NCI-H748 treated with DMSO at 0.1 percent for 48 hours (cell line): ENCODE measurements at regions not wholly inside any gene's neighbourhood (a gene's known extent, or its start where the extent isn't known, plus 50 kb on each side); places are given as distances from the start of the nearest gene placed in this dataset.

ENCODE experiments used
- DNase-seq: peaks from one replicate; lab custom pipeline; 2025; lab: John Stamatoyannopoulos, UW

- no peak for DNase-seq
Measured at GRCh38 chr12:4969405-4969804, 59.7 kb downstream of the KCNA1 start.

GRCh38 chr12:4974217-4974616 lies 64.5 kb downstream of the KCNA1 start:
- DNase-seq = no peak

GRCh38 chr12:4975574-4975973 lies 65.9 kb downstream of the KCNA1 start:
- no peak for DNase-seq

- DNase-seq = no peak
Measured at GRCh38 chr12:4977102-4977501, 66.6 kb upstream of the KCNA5 start.

GRCh38 chr12:4978737-4979136 lies 64.9 kb upstream of the KCNA5 start:
- no peak for DNase-seq

GRCh38 chr12:4979737-4980136 lies 63.9 kb upstream of the KCNA5 start:
- no peak for DNase-seq

- no peak for DNase-seq
Measured at GRCh38 chr12:4984344-4984743, 59.3 kb upstream of the KCNA5 start.

- peak; percentile 32 for DNase-seq
Measured at GRCh38 chr12:4984971-4985370, 58.7 kb upstream of the KCNA5 start.

- DNase-seq = no peak
Measured at GRCh38 chr12:4985820-4986219, 57.9 kb upstream of the KCNA5 start.

- DNase-seq = peak; percentile 45
Measured at GRCh38 chr12:4987076-4988046, 56.3 kb upstream of the KCNA5 start.

GRCh38 chr12:4991373-4991772 lies 52.3 kb upstream of the KCNA5 start:
- peak; percentile 90 for DNase-seq

- DNase-seq = no peak
Measured at GRCh38 chr12:4991801-4992200, 51.9 kb upstream of the KCNA5 start.

- DNase-seq = no peak
Measured at GRCh38 chr12:4992871-4993270, 50.8 kb upstream of the KCNA5 start.
